HUES64 (cell line): ENCODE measurements at regions not wholly inside any gene's neighbourhood (a gene's known extent, or its start where the extent isn't known, plus 50 kb on each side); places are given as distances from the start of the nearest gene placed in this dataset.

ENCODE experiments used
- H3K27ac ChIP-seq: 2 replicates; pipeline ENCODE4 v1.7.0; 2013; ENCODE audit warnings: low read depth, low read length, inconsistent platforms
- H3K27me3 ChIP-seq: 2 replicates; pipeline ENCODE4 v1.6.1; 2013; ENCODE audit warnings: mild to moderate bottlenecking, low read length; ENCODE audit not compliant: insufficient read depth
- H3K36me3 ChIP-seq: 2 replicates; pipeline ENCODE4 v1.6.1; 2013; ENCODE audit warnings: mild to moderate bottlenecking, low read length; ENCODE audit not compliant: insufficient read depth
- H3K4me1 ChIP-seq: 2 replicates; pipeline ENCODE4 v1.6.1; 2013; ENCODE audit warnings: mild to moderate bottlenecking, low read length, moderate library complexity; ENCODE audit not compliant: insufficient read depth
- H3K4me3 ChIP-seq: 2 replicates; pipeline ENCODE4 v1.5.1; 2013; ENCODE audit warnings: mild to moderate bottlenecking, low read length, moderate library complexity
- H3K9ac ChIP-seq: 2 replicates; pipeline ENCODE4 v1.6.1; 2013; ENCODE audit warnings: mild to moderate bottlenecking, low read depth, low read length
- H3K9me3 ChIP-seq: 2 replicates; pipeline ENCODE4 v1.6.1; 2013; ENCODE audit warnings: low read depth, low read length; ENCODE audit not compliant: insufficient read depth
- WGBS: fragments of 150-250, 120-280 bp; methylation state at CpG from one replicate; pipeline ENCODE4 v1.1.7; 2013; ENCODE audit warnings: missing lambda C conversion rate; 5-methylcytosine and 5-hydroxymethylcytosine counted together

- Histone ChIP-seq H3K27ac (no peak overlapping the region), H3K27me3 (no peaks in the 10 kb centered on the region), H3K9me3 (no peaks in the 10 kb centered on the region), H3K4me1 (peaks cover 11% of the 10 kb centered on the region), H3K4me3 (no peak overlapping the region), H3K36me3 (no peaks in the 10 kb centered on the region), H3K9ac (no peak overlapping the region)
- 70% methylated on average over 2 of the region's 2 CpGs for WGBS
Observed at GRCh38 chr14:98174041-98174440, 1098.0 kb downstream of the BCL11B start.

DNA sequence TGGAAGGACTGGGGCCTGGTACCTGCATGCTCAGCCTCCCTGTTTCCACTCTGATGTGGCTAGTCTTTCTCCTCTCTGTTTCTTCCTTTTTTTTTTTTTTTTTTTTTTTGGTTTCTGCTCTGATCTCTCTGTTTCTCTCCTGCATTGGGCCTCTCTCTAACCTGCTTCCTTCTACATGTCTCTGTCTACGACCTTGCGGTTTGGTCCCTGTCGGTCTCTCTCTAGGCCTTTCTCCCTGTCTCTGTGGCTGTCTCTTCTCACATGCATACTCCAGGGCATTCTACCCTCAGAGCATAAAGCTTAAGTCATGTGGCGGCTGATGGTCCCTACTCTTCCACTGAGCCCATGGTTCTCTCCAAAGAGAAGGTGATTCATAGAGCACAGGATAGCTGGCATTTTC is 1096.6 kb downstream of the BCL11B start:
- WGBS = 93% methylated on average over 4 of the region's 4 CpGs
- H3K9ac ChIP-seq = no peak overlapping the region
- H3K9me3 ChIP-seq = no peaks in the 10 kb centered on the region
- H3K4me3 ChIP-seq = no peak overlapping the region
- H3K27ac ChIP-seq = no peak overlapping the region
- no peaks in the 10 kb centered on the region for H3K36me3 ChIP-seq
- peaks cover 10% of the 10 kb centered on the region for H3K4me1 ChIP-seq
- H3K27me3 ChIP-seq = no peaks in the 10 kb centered on the region

DNA sequence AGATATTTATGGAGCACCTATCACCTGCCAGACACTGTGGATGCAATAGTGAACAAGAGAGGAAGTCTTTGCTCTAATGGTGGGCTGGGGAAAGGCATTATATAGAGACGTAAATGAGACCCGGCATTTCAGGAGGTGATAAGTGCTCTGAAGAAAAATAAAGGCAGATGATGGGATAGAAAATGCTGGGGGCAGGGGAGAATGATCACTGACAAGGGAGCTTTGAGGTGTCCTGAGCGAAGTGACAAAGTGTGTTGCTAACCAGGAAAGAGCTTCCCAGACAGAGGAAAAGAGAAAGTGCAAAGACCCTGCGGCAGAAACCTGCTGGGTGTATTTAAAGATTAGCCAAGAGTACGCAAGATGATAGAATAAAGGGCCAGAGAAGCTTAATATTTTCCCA is 1096.1 kb downstream of the BCL11B start:
- no peak overlapping the region for H3K4me3 ChIP-seq
- H3K9ac ChIP-seq = no peak overlapping the region

DNA sequence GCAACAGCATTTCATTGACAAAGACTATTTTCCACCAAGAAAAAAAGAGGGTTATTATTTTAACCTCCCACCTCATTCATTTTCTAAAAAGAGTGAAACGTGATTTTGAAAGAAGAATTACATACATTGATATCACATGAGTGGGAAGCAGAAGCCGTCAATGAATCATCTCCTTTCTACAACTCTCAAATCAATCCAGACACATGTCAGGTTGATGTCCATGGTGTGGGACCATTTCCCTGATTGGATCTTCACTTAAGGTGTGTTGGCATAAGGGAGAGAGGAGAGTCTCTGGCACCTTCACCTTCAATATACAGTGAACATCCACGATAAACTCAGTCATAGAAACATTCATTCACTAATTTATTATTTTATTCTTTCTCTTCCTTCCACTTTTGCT is 1095.1 kb downstream of the BCL11B start:
- H3K9me3 ChIP-seq = no peaks in the 10 kb centered on the region
- no peak overlapping the region for H3K4me3 ChIP-seq
- no peak overlapping the region for H3K27ac ChIP-seq
- 98% methylated on average over 2 of the region's 3 CpGs for WGBS
- no peaks in the 10 kb centered on the region for H3K27me3 ChIP-seq
- H3K4me1 ChIP-seq = peaks cover 9% of the 10 kb centered on the region
- no peak overlapping the region for H3K9ac ChIP-seq
- H3K36me3 ChIP-seq = no peaks in the 10 kb centered on the region

More for the DNA sequence above, 1096.1 kb downstream of the BCL11B start:
- H3K9me3 ChIP-seq = no peaks in the 10 kb centered on the region
- H3K27ac ChIP-seq = no peak overlapping the region
- WGBS = 92% methylated on average over 5 of the region's 5 CpGs
- peaks cover 9% of the 10 kb centered on the region for H3K4me1 ChIP-seq
- H3K36me3 ChIP-seq = no peaks in the 10 kb centered on the region
- H3K27me3 ChIP-seq = no peaks in the 10 kb centered on the region

DNA sequence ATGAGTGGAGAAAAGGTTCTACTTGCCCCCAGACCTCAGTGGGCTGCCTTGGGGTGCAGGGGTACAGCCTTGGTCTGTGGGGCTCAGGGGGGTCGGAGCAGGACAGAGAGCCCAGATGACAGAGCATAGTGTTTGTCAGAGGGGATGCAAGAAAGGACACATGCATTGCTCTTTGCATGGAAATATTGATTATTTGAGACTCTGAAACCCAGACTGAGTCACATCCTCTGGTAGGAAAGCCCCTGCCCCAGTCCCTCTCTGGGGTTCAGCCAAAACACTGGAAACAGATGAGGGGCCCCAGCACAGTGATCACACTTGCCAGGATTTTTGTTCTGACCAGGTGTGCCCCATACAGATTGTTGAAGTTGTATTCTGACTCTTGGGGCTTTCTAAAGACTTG is 1094.4 kb downstream of the BCL11B start:
- H3K27me3 ChIP-seq = no peaks in the 10 kb centered on the region
- H3K4me3 ChIP-seq = no peak overlapping the region
- peaks cover 9% of the 10 kb centered on the region for H3K4me1 ChIP-seq
- H3K36me3 ChIP-seq = no peaks in the 10 kb centered on the region
- H3K9ac ChIP-seq = no peak overlapping the region
- H3K9me3 ChIP-seq = no peaks in the 10 kb centered on the region
- 93% methylated on average over 1 of the region's 1 CpG for WGBS
- no peak overlapping the region for H3K27ac ChIP-seq

GRCh38 chr14:98181241-98181640 is 1090.8 kb downstream of the BCL11B start:
- Histone ChIP-seq H3K9me3 (no peaks in the 10 kb centered on the region), H3K27ac (no peak overlapping the region), H3K4me3 (no peak overlapping the region), H3K9ac (no peak overlapping the region), H3K36me3 (no peaks in the 10 kb centered on the region), H3K27me3 (no peaks in the 10 kb centered on the region), H3K4me1 (no peaks in the 10 kb centered on the region)
- WGBS = 96% methylated on average over 6 of the region's 7 CpGs

- Histone ChIP-seq H3K9ac (no peak overlapping the region), H3K27me3 (no peaks in the 10 kb centered on the region), H3K27ac (no peak overlapping the region), H3K9me3 (no peaks in the 10 kb centered on the region), H3K36me3 (no peaks in the 10 kb centered on the region), H3K4me1 (no peaks in the 10 kb centered on the region), H3K4me3 (no peak overlapping the region)
- WGBS = 100% methylated on average over 1 of the region's 1 CpG
Observed at GRCh38 chr14:98181768-98182167, 1090.2 kb downstream of the BCL11B start.

DNA sequence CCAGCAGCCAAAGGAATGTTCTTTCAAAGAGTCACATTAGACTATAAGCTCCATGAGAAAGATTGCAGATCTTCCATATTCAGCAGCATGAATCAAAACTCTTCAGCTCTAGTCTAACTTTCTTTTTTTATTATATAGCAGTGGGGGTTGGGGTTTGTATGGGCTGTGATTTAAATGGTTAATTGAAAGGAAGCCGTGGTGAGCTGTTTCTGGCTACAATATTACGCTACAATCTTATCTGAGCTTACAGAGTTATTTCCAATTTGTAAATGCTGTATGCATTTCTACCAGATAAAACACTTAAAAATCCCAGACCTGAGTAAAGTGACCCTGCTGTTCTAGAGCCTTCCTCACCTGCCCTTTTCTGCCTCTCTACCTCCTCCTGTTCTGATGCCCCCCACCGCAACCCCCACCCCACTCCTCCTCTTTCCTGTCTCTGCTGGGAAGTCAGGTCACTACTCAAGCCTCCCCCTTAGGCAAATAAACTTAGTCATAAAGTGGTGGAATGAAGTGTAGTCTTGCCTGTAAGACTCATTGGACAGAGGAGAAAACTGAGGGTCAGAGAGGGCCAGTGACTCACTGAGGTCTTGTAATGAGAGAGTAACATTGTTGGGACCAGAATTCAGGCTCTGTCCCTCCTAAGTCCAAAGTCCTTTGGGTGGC is 1089.5 kb downstream of the BCL11B start:
- no peak overlapping the region for H3K9ac ChIP-seq
- H3K27me3 ChIP-seq = no peaks in the 10 kb centered on the region
- no peaks in the 10 kb centered on the region for H3K9me3 ChIP-seq
- H3K27ac ChIP-seq = no peak overlapping the region
- no peaks in the 10 kb centered on the region for H3K36me3 ChIP-seq
- H3K4me1 ChIP-seq = no peaks in the 10 kb centered on the region
- H3K4me3 ChIP-seq = no peak overlapping the region
- WGBS = 93% methylated on average over 3 of the region's 3 CpGs

DNA sequence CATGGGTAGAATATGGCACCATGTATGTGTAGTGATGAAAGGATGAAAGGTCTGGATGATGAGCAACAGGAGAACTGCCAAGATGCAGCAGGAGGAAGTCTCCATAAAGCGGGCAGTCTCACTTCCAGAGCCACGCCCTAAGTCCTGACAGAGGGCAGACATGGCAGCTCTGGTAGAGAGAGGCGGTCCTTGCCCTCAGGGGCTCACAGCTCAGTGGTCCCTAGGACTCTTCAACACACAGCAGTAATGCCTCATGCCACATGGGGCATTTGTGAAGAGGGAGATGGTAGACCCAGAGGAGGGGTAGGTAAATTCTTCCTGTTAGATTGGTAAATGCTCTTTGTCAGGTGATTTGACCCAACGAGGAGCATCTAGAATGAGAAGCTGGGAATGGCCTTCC is 1088.4 kb downstream of the BCL11B start:
- no peak overlapping the region for H3K27ac ChIP-seq
- 95% methylated on average over 4 of the region's 4 CpGs for WGBS
- no peaks in the 10 kb centered on the region for H3K4me1 ChIP-seq
- no peaks in the 10 kb centered on the region for H3K9me3 ChIP-seq
- no peaks in the 10 kb centered on the region for H3K36me3 ChIP-seq
- H3K4me3 ChIP-seq = no peak overlapping the region
- H3K9ac ChIP-seq = no peak overlapping the region
- no peaks in the 10 kb centered on the region for H3K27me3 ChIP-seq

DNA sequence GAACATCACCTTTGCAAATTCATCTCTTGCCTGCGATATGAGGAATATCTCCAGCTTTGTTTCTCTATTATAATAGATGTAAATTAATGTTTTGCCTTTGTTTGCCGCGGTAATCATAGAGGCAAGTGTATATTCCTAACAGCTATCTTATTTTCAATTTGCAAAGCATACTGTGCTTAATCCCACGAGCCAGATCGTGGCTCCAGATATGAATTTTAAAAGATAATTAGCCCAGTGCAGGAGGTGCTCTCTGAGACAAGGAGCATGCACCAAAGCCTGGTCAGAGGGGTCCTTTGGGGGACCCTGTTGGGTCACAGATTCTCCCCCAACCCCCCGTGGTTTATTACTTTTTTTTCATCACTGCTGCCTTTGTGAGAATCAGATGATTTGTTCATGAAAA is 1087.5 kb downstream of the BCL11B start:
- Histone ChIP-seq H3K36me3 (no peaks in the 10 kb centered on the region), H3K27me3 (no peaks in the 10 kb centered on the region), H3K27ac (no peak overlapping the region), H3K4me1 (no peaks in the 10 kb centered on the region), H3K4me3 (no peak overlapping the region), H3K9me3 (no peaks in the 10 kb centered on the region), H3K9ac (no peak overlapping the region)
- 92% methylated on average over 3 of the region's 6 CpGs for WGBS

DNA sequence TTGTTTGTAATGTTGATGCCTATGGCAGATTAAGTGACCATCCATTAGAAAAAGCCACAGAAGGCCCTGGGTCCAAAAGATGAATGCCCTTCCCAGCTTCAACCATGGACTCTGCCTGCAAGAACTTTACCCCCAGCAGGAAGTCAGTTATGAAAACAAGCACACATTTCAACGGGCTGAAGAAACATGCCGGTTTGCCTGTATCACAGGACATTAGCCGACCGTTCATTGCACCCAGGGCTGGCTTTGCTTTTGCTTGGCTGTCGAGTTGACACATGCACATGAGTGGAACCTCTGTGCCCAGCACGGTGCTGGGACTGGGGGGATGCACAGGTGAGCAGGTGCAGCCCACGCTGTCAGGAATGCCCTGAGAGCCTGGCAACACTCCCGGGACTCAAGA is 1087.0 kb downstream of the BCL11B start:
- no peaks in the 10 kb centered on the region for H3K36me3 ChIP-seq
- no peak overlapping the region for H3K4me3 ChIP-seq
- 93% methylated on average over 8 of the region's 8 CpGs for WGBS
- no peak overlapping the region for H3K9ac ChIP-seq
- no peaks in the 10 kb centered on the region for H3K9me3 ChIP-seq
- no peaks in the 10 kb centered on the region for H3K27me3 ChIP-seq
- H3K4me1 ChIP-seq = no peaks in the 10 kb centered on the region
- H3K27ac ChIP-seq = no peak overlapping the region

DNA sequence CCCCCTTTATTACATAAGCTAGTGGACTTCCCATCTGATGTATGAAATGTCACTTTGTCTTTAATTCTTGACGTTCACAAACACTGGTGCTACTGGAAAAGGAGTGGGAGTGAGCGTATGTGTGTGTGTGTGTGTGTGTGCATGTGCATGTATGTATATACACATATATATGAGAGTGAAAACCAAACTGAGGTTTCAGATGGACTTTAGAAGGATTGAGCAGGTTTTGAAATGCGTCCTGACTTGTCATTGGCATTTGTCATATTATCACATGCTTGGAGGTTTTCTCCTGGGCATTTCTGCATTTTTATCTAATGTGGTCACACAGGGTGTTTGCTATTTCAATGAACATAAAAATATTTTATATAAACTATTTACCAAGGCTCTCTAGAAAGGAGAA is 1085.9 kb downstream of the BCL11B start:
- 93% methylated on average over 3 of the region's 3 CpGs for WGBS
- Histone ChIP-seq H3K27me3 (no peaks in the 10 kb centered on the region), H3K9me3 (no peaks in the 10 kb centered on the region), H3K4me1 (no peaks in the 10 kb centered on the region), H3K27ac (no peak overlapping the region), H3K36me3 (no peaks in the 10 kb centered on the region), H3K4me3 (no peak overlapping the region), H3K9ac (no peak overlapping the region)
